GM03348 (cell line): ENCODE measurements at regions not wholly inside any gene's neighbourhood (a gene's known extent, or its start where the extent isn't known, plus 50 kb on each side); places are given as distances from the start of the nearest gene placed in this dataset.

Experiments
- DNase-seq: peaks from one replicate; pipeline ENCODE4 v3.0.0; 2012; ENCODE audit warnings: low spot score

- no peak for DNase-seq
These were observed 87.4 kb upstream of the FZD10 start for GRCh38 chr12:130074661-130075406.

- no peak for DNase-seq
These were observed 86.7 kb upstream of the FZD10 start for GRCh38 chr12:130075497-130076076.

- DNase-seq: no peak
These were observed 86.1 kb upstream of the FZD10 start for GRCh38 chr12:130076126-130076525.

GRCh38 chr12:130076752-130077151, 85.5 kb upstream of the FZD10 start:
- DNase-seq: no peak

GRCh38 chr12:130078852-130079251, 83.4 kb upstream of the FZD10 start:
- no peak for DNase-seq

GRCh38 chr12:130079279-130079678, 83.0 kb upstream of the FZD10 start:
- DNase-seq: no peak

GRCh38 chr12:130080205-130080604, 82.1 kb upstream of the FZD10 start:
- no peak for DNase-seq

GRCh38 chr12:130081117-130081805, 81.0 kb upstream of the FZD10 start:
- DNase-seq: no peak

- DNase-seq: no peak
These were observed 79.3 kb upstream of the FZD10 start for GRCh38 chr12:130083002-130083401.

- DNase-seq: no peak
These were observed 78.5 kb upstream of the FZD10 start for GRCh38 chr12:130083734-130084133.

- no peak for DNase-seq
These were observed 77.9 kb upstream of the FZD10 start for GRCh38 chr12:130084359-130084758.

GRCh38 chr12:130086248-130086647, 76.0 kb upstream of the FZD10 start:
- DNase-seq: no peak

- no peak for DNase-seq
These were observed 75.5 kb upstream of the FZD10 start for GRCh38 chr12:130086797-130087196.

- DNase-seq: no peak
These were observed 75.0 kb upstream of the FZD10 start for GRCh38 chr12:130087222-130087621.

- DNase-seq: no peak
These were observed 73.8 kb upstream of the FZD10 start for GRCh38 chr12:130088504-130088903.

- DNase-seq: no peak
These were observed 71.7 kb upstream of the FZD10 start for GRCh38 chr12:130090542-130090941.

GRCh38 chr12:130093380-130093779, 68.9 kb upstream of the FZD10 start:
- no peak for DNase-seq

- no peak for DNase-seq
These were observed 64.9 kb upstream of the FZD10 start for GRCh38 chr12:130097342-130097741.

GRCh38 chr12:130097798-130098255, 64.4 kb upstream of the FZD10 start:
- no peak for DNase-seq

- no peak for DNase-seq
These were observed 63.8 kb upstream of the FZD10 start for GRCh38 chr12:130098301-130099005.

- no peak for DNase-seq
These were observed 61.5 kb upstream of the FZD10 start for GRCh38 chr12:130100634-130101362.

GRCh38 chr12:130101370-130101769, 60.9 kb upstream of the FZD10 start:
- DNase-seq: no peak
